Stimulated activated CD8-positive, alpha-beta memory T cell treated with anti-CD3 and anti-CD28 coated beads, Interleukin-4, amount 100 ng/mL, for 24 hours (primary cell): ENCODE measurements at regions not wholly inside any gene's neighbourhood (a gene's known extent, or its start where the extent isn't known, plus 50 kb on each side); places are given as distances from the start of the nearest gene placed in this dataset.

Experiments used
- DNase-seq: peaks from one replicate; pipeline ENCODE4 v3.0.0-alpha.2; 2020; ENCODE audit warnings: low read depth

DNA sequence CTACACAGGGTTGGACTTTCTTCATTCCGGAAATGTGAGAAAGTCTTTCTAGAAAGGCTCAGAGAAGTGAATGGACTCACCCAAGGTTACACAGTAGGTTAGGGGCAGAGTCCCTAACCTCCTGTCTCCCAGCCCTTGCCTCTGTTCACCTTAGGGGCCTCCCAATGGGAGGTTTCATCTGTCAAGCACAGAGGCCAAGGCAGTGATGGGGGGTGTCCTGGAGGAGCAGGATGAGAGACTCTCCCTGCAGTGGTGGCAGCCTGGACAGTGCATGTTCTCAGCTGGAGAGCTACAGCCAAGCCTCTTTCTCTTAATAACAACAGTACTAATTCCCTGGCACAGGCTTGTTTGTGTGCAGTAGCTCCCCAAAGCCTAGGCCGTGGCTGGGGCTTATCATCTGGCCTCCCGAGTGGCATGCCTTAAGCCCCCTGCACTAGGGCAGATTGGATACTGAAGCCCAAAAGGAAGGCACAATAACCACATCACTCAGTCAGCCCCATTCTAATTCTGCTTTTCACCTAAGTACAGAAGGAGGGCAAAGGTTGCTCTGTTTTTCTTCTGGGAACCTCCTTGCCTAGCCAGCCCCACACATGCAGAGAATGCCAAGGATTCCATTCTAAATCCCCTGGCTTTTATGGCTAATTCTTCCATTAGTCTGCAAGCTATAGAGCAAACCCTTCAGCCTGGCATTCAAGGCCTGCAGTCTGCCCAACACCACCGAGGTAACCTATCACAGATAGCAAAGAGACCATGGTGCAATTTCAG lies 50.2 kb upstream of the XPA start:
- DNase-seq, result no peak

DNA sequence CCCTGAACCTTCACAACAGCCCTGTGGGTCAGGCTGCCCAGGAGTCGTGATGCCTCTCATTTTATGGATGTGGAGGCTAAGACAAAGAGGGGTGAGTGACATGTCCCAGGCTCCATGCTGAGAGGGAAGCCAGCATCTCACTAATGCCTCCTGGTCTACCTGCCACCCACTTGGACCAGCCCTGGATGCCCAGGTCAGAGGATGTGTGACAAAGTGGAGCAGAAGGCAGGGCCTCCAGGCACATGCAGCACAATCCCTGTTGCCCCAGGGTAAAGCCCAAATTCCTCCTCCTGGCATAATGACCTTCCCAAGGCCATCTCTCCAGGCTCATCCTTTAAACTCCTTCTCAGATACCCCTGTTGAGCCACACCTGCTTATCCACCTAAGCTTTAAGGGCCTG lies 51.4 kb upstream of the XPA start:
- no peak for DNase-seq

DNA sequence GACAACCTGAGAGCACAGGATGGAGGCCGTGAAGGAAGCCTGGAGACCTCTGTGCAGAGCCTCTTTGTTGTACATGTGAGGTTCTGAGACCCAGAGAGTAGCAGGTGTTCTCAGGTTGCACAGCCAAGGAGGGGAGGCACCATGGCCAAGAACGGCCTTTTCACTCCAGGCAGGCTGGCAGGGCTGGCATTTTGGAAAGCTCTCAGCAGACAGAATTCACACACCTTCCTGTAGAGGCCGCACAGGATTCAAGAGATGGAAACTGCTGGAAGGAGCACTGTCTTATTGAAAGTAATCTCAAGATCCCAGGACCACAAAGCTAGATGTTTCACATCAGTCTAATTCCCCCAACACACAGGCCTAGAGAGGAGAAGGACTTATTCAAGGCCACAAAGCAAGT lies 52.8 kb upstream of the XPA start:
- DNase-seq, result no peak

DNA sequence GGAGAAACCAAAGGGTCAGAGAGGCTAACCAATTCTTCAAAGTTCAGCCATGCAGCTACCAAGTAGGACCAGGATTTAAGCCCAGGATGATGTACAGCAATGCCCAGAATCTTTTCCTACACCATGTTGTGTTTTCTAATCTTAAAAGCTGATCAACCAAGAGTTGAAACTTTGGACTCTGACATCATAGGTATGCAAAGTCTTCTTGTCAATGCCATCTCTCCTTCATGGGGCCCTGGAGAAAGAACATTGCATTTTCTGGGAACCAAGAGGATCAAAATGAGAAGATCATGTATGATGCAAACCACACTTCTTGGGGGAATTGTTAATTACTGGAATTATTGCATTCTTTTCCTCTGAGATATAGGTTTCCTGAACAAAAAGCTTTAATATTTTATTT lies 54.4 kb upstream of the XPA start:
- no peak for DNase-seq

DNA sequence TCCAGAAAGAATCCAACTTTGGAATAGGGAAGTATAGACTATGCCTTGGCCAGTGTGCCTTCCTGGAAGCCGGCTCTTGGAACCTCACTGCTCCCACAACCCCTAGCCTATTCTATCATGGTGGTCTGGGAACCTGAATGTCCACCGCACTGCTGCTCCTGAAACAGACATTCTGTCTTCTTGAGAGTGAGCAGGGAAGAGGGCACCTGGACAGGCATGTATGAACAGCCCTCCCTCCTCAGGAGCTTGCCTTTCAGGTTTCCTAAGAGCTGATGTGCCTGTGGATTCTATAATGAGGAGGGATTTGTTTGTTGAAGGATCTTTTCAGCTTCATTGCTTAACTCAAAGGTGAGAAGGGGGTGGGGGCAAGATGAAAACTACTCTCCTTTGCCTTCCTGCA lies 55.1 kb upstream of the XPA start:
- no peak for DNase-seq

DNA sequence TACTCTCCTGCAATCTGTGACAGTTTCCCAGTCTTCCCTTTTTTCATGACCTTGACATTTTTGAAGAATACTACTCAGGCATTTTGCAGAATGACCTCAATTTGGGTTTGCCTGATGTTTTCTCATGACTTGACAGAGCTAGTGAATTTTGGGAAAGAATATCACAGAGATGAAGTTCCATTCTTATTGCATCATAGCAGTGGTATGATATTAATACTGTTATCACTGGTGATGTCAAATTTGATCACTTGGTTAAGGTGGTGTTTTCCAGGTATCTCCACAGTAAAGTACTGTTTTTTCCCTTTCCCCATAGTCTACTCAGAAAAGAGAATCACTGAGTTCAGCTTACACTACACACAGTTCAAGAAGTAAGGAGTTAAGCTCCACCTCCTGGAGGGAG lies 56.2 kb upstream of the XPA start:
- DNase-seq, result no peak

DNA sequence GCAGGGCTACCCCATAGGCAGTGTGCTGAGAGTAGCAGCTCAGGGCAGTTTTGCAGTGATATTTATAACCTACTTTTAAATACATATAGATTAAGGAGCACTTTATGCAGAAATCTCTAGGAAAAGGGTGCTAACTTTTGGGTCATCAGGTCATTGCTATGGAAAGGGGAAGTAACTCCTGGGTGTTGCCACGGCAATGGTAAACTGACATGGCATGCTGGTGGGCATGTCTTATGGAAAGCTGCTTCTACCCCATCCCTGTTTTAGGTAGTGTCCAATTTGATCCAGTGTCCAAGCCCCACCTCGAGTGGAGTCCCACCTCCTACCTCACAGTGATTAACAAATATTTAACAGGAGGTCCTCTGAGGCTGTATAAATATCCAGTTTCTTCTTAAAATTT lies 56.8 kb upstream of the XPA start:
- no peak for DNase-seq

DNA sequence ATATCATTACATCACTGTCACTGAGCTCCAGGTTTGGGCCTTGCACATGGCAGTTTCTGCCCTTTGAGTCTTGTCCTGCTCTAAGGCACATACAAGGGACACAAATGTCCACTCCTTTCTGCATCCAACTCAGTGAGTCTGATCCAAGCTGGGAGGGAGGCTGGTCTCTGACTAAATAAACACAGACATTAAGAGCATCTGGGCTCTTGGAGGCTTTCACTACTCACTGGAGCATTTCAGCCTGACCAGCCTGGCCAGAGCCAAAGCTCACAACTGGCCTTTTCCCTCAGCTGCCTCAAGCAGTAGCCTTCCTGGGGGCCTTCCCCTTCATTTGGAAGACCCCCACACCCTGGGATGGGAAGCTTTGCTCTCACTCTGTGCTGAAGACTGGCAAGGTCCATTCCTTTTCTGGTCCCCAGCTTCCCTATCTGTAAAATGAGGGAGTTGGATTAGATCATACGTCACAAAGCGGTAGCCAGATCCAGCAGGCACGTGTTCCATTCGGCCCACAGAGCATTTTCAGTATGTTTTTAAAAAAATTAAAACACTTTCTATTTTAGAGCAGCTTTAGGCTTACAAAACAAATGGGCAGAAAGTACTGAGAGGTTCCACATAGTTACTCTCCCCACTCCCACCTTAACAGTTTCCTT lies 58.6 kb upstream of the XPA start:
- no peak for DNase-seq

DNA sequence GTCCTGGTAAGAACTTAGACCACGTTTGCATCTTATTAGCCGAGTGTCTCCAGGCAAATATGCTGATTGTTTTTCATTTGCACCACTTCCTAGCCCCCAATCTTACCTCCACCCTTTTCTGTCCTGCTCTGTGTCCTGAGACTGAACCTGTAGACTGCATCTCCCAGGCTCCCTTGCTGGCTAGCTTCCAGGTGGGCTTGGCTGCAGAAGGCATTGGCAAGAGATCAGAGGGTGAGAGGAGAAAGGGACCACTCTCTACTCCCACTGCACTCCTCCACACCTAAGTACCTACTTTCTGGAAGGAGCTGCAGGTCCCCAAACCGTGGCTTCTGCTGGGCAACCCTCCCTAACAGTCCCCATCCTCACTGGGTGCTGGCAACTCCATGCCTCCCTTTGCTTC lies 59.9 kb upstream of the XPA start:
- no peak for DNase-seq

DNA sequence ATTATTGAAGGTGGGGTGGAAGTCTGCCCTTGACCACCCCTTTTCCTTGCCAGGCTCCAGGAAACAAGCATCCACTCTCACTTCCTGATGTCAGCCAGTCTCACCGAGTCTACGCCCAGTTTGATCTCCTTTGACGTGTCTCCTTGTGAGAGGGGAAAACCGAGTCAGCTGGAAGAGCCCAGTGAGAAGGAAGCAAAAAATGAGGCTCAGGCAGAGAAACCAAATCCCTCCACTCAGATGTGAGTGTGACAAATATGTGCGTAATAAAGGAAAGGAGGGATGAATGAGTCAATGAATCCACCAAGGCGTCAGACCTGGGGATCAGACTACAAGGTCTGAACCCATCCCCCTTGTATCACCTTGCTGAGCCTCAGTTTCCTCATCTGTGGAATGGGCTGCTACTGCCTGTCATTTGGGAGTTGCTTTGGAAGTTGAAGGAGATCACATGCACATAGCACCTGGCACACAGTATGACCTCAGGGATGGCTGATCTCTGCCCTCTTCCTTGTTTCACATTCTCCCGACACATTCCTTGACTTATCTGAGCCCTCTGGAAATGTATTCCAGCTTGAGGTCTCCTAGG lies 61.3 kb upstream of the XPA start:
- DNase-seq, result no peak

DNA sequence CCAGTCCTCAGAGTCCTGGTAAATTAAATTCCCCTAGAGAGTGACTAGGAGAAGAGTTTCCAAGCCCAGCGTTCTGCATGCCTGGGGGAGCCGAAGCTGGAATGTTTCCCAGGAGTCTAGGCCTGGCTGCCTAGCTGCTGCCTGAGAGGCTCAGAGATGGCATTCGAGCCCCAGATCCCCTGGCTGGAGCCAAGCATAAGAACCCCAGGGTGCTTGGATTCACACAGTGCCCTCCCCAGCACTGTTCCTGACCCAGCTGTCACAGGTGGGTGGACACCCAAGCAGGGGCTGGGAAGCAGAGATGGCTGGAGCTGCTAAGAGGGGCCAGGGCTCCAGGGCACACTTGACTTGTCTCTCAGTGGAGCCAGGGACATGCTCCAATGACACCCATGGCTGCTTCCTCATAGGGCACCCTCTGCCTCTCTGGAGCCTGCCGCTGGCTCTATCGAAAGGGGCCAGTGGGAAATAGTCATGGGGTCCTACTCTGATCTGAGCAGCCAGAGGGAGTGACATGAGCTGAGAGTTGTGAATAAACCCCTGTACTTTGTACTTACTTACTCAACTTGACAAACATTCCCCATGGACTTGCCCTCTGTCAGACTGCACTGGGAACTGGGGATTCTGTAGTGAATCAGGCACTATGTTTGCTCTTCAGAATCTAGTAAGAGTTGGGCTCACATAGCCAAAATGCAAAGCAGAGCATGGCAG lies 62.6 kb upstream of the XPA start:
- no peak for DNase-seq

DNA sequence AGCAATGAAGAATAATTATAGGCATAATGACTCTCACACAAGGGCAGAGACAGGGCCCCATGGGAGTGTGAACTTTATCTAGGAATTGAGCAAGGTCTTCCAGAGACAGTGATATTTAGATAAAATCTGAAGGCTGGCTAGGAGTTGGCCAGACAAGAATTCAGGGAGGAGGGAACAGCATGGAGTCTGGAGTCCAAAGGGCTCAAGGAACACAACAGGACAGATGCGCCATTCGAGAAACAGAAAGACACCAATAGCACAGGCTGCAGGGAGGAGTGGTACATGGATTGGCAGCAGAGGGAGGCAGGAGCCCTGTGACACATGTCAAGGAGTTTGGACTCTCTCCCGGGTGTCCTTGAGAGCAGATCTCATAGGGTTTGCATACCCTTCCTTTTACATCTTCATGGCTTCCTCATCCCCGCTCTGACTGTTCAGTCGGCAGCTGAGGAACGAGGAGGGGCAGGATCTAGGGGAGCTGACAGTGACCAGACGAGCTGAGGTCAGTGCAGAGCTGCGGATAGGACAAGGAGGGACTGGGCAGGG lies 64.0 kb upstream of the XPA start:
- no peak for DNase-seq

DNA sequence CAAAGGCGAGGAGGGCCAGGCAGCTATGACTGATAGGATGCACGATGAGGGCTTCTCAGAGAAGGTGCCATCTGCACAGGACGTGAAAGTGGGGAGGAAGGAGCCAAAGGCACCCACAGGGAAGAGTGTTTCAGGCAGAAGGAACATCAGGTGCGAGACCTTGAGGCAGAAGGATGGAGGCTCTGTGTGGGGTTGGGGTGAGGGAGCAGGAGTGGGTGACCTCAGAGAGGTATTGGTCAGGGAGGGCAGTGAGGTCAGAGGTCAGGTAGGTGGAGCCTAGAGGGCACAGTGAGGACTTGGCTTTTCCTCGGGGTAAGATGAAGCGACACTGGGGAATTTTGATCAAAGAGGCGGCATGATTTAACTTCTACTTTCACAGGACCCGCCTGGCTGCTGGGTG lies 64.7 kb upstream of the XPA start:
- DNase-seq, result no peak

DNA sequence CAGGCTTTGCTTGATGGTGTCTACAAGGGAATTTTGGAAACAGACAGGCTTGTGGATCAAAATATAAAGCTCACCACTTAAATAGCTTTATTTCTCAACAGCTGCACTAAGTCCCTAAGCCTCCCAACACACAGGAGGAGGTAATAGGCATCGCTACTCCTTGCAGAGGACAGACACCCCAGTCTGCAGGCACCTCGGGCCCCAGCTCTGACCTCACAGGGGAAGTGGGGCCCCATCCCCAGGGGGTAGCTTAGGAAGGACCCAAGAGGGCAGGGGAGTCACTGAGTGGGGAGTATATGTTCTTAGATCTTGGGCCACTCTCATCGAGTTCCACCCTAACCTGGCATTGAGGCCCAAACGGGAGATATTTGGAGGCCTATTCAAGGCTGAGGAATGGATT lies 66.7 kb upstream of the XPA start:
- DNase-seq, result no peak

DNA sequence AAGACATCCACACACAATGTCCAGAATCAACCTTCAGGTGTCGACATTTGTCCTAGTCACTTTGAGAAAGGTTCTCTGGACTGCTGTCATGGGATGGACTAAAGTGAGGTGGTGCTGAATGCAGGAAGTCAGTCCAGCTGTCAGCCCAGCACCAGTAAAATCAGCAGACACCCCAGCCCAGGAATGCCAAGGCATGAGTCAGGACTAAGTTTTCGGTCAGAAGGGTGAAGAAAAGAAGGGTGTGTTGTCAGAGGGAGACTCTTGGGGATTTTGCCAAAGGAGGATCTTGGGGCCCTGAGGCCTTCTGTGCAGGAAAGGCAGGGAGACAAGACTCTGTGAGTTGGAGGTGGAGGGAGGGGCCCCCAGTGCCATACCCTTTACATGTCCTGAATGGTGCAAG lies 69.0 kb upstream of the XPA start:
- DNase-seq, result no peak

DNA sequence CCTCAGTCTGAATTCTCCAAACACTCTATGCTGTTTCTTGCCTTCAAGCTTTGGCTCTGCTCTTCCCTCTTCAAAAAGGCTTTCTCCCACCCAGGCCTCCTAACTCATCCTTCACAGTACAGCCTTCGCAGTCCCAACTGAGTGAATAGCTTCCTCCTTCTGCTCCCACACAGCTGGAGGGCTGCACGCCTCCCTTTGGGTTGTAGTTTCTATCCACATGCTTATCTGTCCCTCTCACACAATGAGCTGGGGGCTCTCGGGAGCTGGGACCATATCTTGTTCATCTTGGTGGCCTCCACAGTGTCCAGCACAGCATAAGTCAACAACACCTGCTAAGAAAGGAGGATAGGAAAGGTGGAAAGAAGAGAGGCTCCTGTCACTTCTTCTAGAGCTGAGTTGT lies 69.5 kb upstream of the XPA start:
- DNase-seq, result no peak

DNA sequence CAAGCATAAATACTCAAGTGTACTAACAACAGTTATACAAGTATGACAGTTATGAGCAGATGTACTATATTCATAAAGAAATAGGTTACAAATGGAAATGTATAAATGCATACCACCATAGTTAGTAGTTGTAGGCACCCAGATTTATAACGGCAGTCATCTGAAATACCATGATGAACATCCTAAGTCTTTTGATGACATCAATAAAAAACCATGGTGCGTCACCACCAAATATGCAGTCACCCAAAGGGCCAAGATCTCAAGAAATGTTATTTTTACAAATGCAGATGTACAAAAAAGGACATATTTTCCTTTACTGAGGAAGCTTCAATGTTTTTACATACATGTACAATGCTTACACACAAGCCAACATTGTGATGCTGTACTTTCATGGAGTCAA lies 70.8 kb upstream of the XPA start:
- DNase-seq, result no peak

DNA sequence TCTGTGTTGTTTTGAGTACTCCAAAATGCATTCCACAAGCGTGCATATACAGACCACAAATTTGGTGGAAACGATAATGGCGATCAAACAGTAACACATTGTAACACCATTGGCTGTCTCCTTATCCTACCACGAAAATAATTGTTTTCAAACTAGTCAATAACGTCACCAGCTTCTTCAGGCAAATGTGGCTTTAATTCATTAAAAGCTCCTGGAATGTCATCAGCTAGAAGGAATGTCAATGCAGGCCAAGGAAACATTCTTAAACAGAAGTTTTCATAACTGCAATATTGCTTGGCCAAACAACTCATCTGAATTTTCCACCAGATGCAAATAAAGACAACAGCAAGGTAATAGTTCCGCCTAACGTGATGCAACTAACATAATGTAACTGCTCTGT lies 71.6 kb upstream of the XPA start:
- DNase-seq, result no peak

DNA sequence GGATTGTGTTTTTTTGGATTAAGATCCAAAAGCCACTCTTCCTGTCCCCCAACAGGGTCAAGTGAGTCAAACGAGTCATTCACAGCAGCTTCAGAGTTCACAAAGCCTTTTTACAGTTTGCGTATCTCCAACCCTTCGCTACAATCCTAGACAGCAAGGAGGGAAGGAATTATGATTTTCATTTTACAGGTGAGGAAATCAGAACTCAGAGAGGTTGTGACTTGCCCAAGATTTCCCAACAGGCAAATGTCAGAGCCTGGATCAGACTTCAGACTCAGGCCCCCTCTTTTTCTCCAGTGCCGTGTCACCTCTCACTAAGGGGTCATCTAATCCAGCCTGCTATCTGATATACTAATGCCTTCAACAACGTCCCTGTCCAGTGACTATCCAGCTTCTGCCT lies 72.1 kb upstream of the XPA start:
- DNase-seq, result no peak

DNA sequence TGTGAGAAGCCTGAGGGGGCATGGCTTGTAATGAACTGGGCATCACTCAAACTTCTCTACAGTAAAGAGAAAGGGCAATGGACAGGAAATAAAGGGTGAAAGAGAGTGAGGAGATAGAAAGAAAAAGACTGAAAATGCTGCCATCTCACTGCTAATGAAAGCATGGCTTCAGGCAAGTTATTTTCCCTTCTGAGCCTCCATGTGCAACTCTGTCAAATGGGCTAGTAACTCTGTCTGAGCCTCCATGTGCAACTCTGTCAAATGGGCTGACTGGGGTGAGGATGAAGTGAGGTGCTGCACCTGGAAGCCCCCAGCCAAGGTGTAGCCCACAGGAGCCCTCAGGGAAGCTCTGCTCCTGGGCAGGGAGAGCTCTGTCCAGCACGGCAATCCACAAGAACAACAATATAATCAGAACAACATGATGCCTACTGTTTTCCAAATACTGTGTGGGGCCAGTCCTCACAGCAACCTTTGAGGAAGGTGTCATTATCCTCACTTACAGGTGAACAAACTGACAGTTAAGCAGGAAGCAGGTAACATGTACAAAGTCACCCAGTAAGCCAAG lies 73.8 kb upstream of the XPA start:
- no peak for DNase-seq

DNA sequence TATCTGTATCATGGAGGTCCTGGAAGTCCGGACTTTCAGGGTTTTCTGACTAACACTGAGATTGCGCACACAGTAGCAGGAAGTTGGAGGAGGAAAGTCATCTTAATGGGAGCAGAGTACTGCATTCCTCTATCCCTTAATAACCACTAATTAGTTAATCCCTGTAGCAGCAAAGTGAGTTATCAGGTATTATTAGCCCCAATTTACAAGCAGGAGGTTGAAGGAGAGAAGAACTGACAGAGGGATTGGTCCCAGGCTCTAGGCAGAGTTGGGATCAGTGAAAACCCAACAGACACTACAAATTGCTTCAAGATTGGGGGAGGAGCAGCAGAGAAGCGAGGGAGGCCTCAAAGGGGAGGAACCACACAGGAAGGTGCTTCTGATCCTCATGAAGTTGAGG lies 74.5 kb upstream of the XPA start:
- DNase-seq, result no peak

DNA sequence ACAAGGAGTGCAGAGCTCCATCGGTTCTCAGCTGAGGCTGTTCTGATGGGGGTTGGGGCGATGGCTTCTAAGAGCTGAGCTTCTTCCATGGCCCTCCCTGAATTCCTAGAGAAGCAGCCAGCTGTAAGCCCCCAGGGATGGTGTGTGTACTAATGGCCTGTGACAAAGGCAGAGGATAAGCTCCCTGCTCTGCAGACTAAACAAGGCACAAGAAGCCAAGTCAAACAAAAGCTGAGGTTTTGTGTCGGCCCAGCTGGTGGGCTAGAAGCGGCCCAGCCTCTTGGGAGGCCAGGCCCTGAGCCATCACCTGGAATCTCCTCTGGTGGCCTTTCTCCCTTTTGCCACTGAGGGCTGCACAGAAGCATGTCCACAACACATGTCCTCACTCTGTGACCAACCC lies 75.0 kb upstream of the XPA start:
- DNase-seq, result no peak

DNA sequence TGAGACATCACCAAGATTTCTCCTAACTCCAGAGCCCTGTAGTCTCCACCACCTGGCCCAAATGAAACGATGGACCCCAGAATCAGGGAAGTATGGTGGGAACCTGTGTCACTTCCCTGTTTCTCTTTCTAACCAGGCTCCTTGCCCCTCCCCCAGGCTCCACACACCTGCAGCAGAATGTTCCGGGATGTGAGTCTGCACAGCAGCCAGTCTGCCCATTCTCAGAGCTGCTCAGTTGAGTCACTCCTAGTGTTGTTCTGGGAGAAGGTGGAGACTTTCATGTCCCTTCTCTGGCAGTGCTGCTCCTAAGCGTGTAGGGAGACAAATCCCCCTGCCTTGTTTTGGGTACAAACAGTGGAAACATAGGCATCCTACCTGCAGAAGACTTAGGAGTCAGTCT lies 76.0 kb upstream of the XPA start:
- no peak for DNase-seq
